HepG2 (cell line): ENCODE measurements at regions not wholly inside any gene's neighbourhood (a gene's known extent, or its start where the extent isn't known, plus 50 kb on each side); places are given as distances from the start of the nearest gene placed in this dataset.
"Not testable (repeated sequence)": the region's sequence is repeated elsewhere in the genome, so short reads cannot be mapped to it uniquely, and the experiment has no call there.

Experiments
- ATAC-seq: fragments of 200-7000 bp; cut with Tn5 transposase; 3 replicates; pipeline ENCODE4 v1.9.1; 2020; ENCODE audit warnings: mild to moderate bottlenecking, moderate library complexity
- BruUV-seq: library from RNA; stranded (reverse); fragments of 400-500 nt; replicated peaks from 2 replicates; lab custom pipeline; 2021; lab: Mats Ljungman, UMichigan
- CTCF ChIA-PET: fragments of 300-600 bp; formaldehyde crosslinking; extraction: SDS; loops from one replicate; lab custom pipeline; 2021; ENCODE audit warnings: low total read pairs, inconsistent platforms, low intra/inter-chr PET ratio; lab: Yijun Ruan, JAX
- POLR2A ChIA-PET: fragments of 350-600 bp; sonication (Branson Sonifier 250); formaldehyde crosslinking; loops from one replicate; lab custom pipeline; 2020; ENCODE audit warnings: antibody characterized with exemption, inconsistent platforms; lab: Yijun Ruan, JAX
- DNase-seq: peaks from one replicate; pipeline ENCODE4 v3.0.0-alpha.2; 2015; ENCODE audit warnings: low spot score
- FAIRE-seq: peaks from 3 replicates; lab custom pipeline; 2011; peaks lifted over from hg19 to GRCh38; lab: Jason Lieb, UNC
- H2AFZ ChIP-seq: one replicate; pipeline ENCODE4 v1.6.1; 2011; ENCODE audit warnings: low read length, inconsistent platforms
- H3K27ac ChIP-seq: fragments of 300-600 bp; 3 replicates; pipeline ENCODE4 v1.8.0; 2011; ENCODE audit warnings: mixed run types, mild to moderate bottlenecking, mixed read lengths, low read length, inconsistent platforms; ENCODE audit not compliant: insufficient read depth; ENCODE audit errors: extremely low read length
- H3K27me3 ChIP-seq, 2 experiments: fragments of 200-600 bp in 1 of 2; 2 replicates in 1 of 2; 3 replicates in 1 of 2; pipeline versions ENCODE4 v1.6.0 to v1.8.0; 2011; ENCODE audit warnings: low read length in 2 of 2, mild to moderate bottlenecking in 2 of 2, moderate library complexity in 2 of 2, inconsistent platforms in 1 of 2; ENCODE audit not compliant: insufficient read depth in 2 of 2, control insufficient read depth in 1 of 2
- H3K36me3 ChIP-seq, 2 experiments: fragments of 200-600 bp in 1 of 2; replicated peaks in 1 of 2; 2 replicates in 1 of 2; 3 replicates in 1 of 2; pipeline versions ENCODE4 v1.5.1 to v1.8.0; 2011; ENCODE audit warnings: low read length in 2 of 2, inconsistent platforms in 1 of 2; ENCODE audit not compliant: insufficient read depth in 2 of 2, control insufficient read depth in 1 of 2
- H3K4me1 ChIP-seq: 2 replicates; pipeline ENCODE4 v1.5.1; 2012; ENCODE audit warnings: low read length, inconsistent platforms; ENCODE audit not compliant: insufficient read depth
- H3K4me2 ChIP-seq: 2 replicates; pipeline ENCODE4 v1.6.0; 2011; ENCODE audit warnings: low read depth, low read length, inconsistent platforms
- H3K4me3 ChIP-seq, 3 experiments: fragments of 200-600 bp in 1 of 3; sonication (generic), shearing (Covaris generic) in 1 of 3; replicated peaks in 1 of 3; 2 replicates each; pipeline ENCODE4 v1.5.1; 2011 to 2016; ENCODE audit warnings: low read length in 3 of 3, inconsistent platforms in 2 of 3, low read depth in 2 of 3, mild to moderate bottlenecking in 2 of 3, control low read depth in 1 of 3, mixed read lengths in 1 of 3; ENCODE audit not compliant: insufficient read depth in 1 of 3
- H3K79me2 ChIP-seq: one replicate; pipeline ENCODE4 v1.6.1; 2011; ENCODE audit warnings: low read length, inconsistent platforms; ENCODE audit not compliant: insufficient read depth
- H3K9ac ChIP-seq: 2 replicates; pipeline ENCODE4 v1.6.0; 2011; ENCODE audit warnings: mild to moderate bottlenecking, low read depth, low read length, inconsistent platforms; ENCODE audit not compliant: insufficient read depth
- H3K9me3 ChIP-seq: 2 replicates; pipeline ENCODE4 v1.5.1; 2012; ENCODE audit warnings: mild to moderate bottlenecking, low read length
- H4K20me1 ChIP-seq: 2 replicates; pipeline ENCODE4 v1.6.0; 2011; ENCODE audit warnings: inconsistent platforms, mild to moderate bottlenecking, low read length, moderate library complexity; ENCODE audit not compliant: insufficient read depth
- CSRNP1 ChIP-seq: sonication (generic); formaldehyde crosslinking; IDR thresholded peaks from 2 replicates; pipeline ENCODE4 v1.8.1; 2023; ENCODE audit warnings: mild to moderate bottlenecking, missing genetic modification reagents
- PRDM15 ChIP-seq: sonication (generic); formaldehyde crosslinking; IDR thresholded peaks from 2 replicates; pipeline ENCODE4 v1.4.0; 2020; ENCODE audit warnings: missing genetic modification reagents
- ZBTB37 ChIP-seq: sonication (generic); formaldehyde crosslinking; IDR thresholded peaks from 2 replicates; pipeline ENCODE4 v1.4.0; 2020; ENCODE audit warnings: mild to moderate bottlenecking, missing genetic modification reagents
- WGBS: methylation state at CpG from one replicate; pipeline ENCODE4 v1.1.6; 2017; ENCODE audit warnings: low lambda C conversion rate; 5-methylcytosine and 5-hydroxymethylcytosine counted together
- in situ Hi-C: cut with HindIII; loops from 2 replicates; pipeline ENCODE4 v1.10.0; 2017; ENCODE audit warnings: low pct_unique_long_range_greater_than_20kb; ENCODE audit not compliant: extremely low pct_ligation_motif_present
- intact Hi-C: fragments of 100-400 bp; cut with micrococcal nuclease; formaldehyde crosslinking; loops from one replicate; pipeline ENCODE4 v1.10.0; 2022; ENCODE audit not compliant: unreplicated experiment

- ATAC-seq = no peak
- FAIRE-seq = no peak
- ChIA-PET CTCF (no interaction called here), POLR2A (no interaction called here)
- Histone ChIP-seq H3K27me3 (no peaks in the 10 kb centered on the region), H3K4me1 (no peaks in the 10 kb centered on the region), H3K79me2 (no peaks in the 10 kb centered on the region), H3K9me3 (peaks cover 19% of the 10 kb centered on the region), H2AFZ (no peak overlapping the region), H3K4me3 (no peak overlapping the region), H3K4me2 (no peak overlapping the region), H4K20me1 (no peaks in the 10 kb centered on the region), H3K36me3 (no peaks in the 10 kb centered on the region), H3K27ac (no peak overlapping the region), H3K9ac (no peak overlapping the region)
- no peak for DNase-seq
- intact Hi-C loops (no loop called here), in situ Hi-C loops (no loop called here)
- 35% methylated on average over 17 of the region's 18 CpGs for WGBS
- no TSS peak for BruUV-seq
- TF ChIP-seq ZBTB37 (CRISPR knock-in tag) (no peak), PRDM15 (CRISPR knock-in tag) (no peak), CSRNP1 (CRISPR knock-in tag) (no peak)
These were observed 259.0 kb upstream of the NUPR2 start for GRCh38 chr7:56375173-56375572.

- BruUV-seq, FAIRE-seq, H3K4me2 ChIP-seq, H2AFZ ChIP-seq, H4K20me1 ChIP-seq, H3K27me3 ChIP-seq, H3K4me1 ChIP-seq, H3K27ac ChIP-seq, H3K9ac ChIP-seq, H3K36me3 ChIP-seq, POLR2A ChIA-PET, H3K4me3 ChIP-seq, ATAC-seq, in situ Hi-C loops, DNase-seq, intact Hi-C loops, H3K79me2 ChIP-seq, CTCF ChIA-PET: not testable (repeated sequence)
- WGBS = 81% methylated on average over 18 of the region's 25 CpGs
- peaks cover 19% of the 10 kb centered on the region for H3K9me3 ChIP-seq
These were observed 258.4 kb upstream of the NUPR2 start for GRCh38 chr7:56374666-56375065.
